ENCODE measurements at regions not wholly inside any gene's neighbourhood (a gene's known extent, or its start where the extent isn't known, plus 50 kb on each side); places are given as distances from the start of the nearest gene placed in this dataset.

GRCh38 chr6:163839296-163839695 lies 424.8 kb downstream of the QKI start:
- DNase-seq (ENCODE audit: extremely low read depth, insufficient read length) = no peak
- no peaks in the 10 kb centered on the region for H3K27me3 ChIP-seq (replicated peaks; ENCODE audit: control insufficient read depth, insufficient read depth, low read length)
- H3K4me3 ChIP-seq (replicated peaks; ENCODE audit: low read depth, low read length) = no peak overlapping the region
- no peak for TF ChIP-seq CTCF (IDR thresholded peaks at IDR 0.05; ENCODE audit: insufficient read depth, low read length, poor library complexity, severe bottlenecking)
- no peaks in the 10 kb centered on the region for H3K36me3 ChIP-seq (ENCODE audit: control insufficient read depth, insufficient read depth, low read length)

GRCh38 chr6:163837691-163838431 lies 423.3 kb downstream of the QKI start:
- H3K27me3 ChIP-seq (replicated peaks; ENCODE audit: control insufficient read depth, insufficient read depth, low read length) = no peaks in the 10 kb centered on the region
- DNase-seq (ENCODE audit: extremely low read depth, insufficient read length) = no peak
- TF ChIP-seq CTCF (IDR thresholded peaks at IDR 0.05; ENCODE audit: insufficient read depth, low read length, poor library complexity, severe bottlenecking) = no peak
- no peaks in the 10 kb centered on the region for H3K36me3 ChIP-seq (ENCODE audit: control insufficient read depth, insufficient read depth, low read length)
- H3K4me3 ChIP-seq (replicated peaks; ENCODE audit: low read depth, low read length) = no peak overlapping the region

GRCh38 chr6:163836876-163837690 lies 422.6 kb downstream of the QKI start:
- no peak for TF ChIP-seq CTCF (IDR thresholded peaks at IDR 0.05; ENCODE audit: insufficient read depth, low read length, poor library complexity, severe bottlenecking)
- H3K36me3 ChIP-seq (ENCODE audit: control insufficient read depth, insufficient read depth, low read length) = no peaks in the 10 kb centered on the region
- no peaks in the 10 kb centered on the region for H3K27me3 ChIP-seq (replicated peaks; ENCODE audit: control insufficient read depth, insufficient read depth, low read length)
- H3K4me3 ChIP-seq (replicated peaks; ENCODE audit: low read depth, low read length) = no peak overlapping the region
- no peak for DNase-seq (ENCODE audit: extremely low read depth, insufficient read length)

GRCh38 chr6:163835439-163836171 lies 421.1 kb downstream of the QKI start:
- DNase-seq (ENCODE audit: extremely low read depth, insufficient read length) = no peak
- Histone ChIP-seq H3K27me3 (replicated peaks; ENCODE audit: control insufficient read depth, insufficient read depth, low read length) (no peaks in the 10 kb centered on the region), H3K36me3 (ENCODE audit: control insufficient read depth, insufficient read depth, low read length) (no peaks in the 10 kb centered on the region), H3K4me3 (replicated peaks; ENCODE audit: low read depth, low read length) (no peak overlapping the region)
- no peak for TF ChIP-seq CTCF (IDR thresholded peaks at IDR 0.05; ENCODE audit: insufficient read depth, low read length, poor library complexity, severe bottlenecking)

GRCh38 chr6:163834226-163834970 lies 419.9 kb downstream of the QKI start:
- Histone ChIP-seq H3K4me3 (replicated peaks; ENCODE audit: low read depth, low read length) (no peak overlapping the region), H3K27me3 (replicated peaks; ENCODE audit: control insufficient read depth, insufficient read depth, low read length) (no peaks in the 10 kb centered on the region), H3K36me3 (ENCODE audit: control insufficient read depth, insufficient read depth, low read length) (no peaks in the 10 kb centered on the region)
- TF ChIP-seq CTCF (IDR thresholded peaks at IDR 0.05; ENCODE audit: insufficient read depth, low read length, poor library complexity, severe bottlenecking) = no peak
- DNase-seq (ENCODE audit: extremely low read depth, insufficient read length) = no peak

Measured in GM06990 (cell line).